RWPE1 (cell line): ENCODE measurements at regions not wholly inside any gene's neighbourhood (a gene's known extent, or its start where the extent isn't known, plus 50 kb on each side); places are given as distances from the start of the nearest gene placed in this dataset.
"Not testable (repeated sequence)": the region's sequence is repeated elsewhere in the genome, so short reads cannot be mapped to it uniquely, and the experiment has no call there.

Source experiments
- CTCF ChIA-PET: fragments of 350-600 bp; sonication (Branson Sonifier 250); formaldehyde crosslinking; extraction: SDS; loops from one replicate; lab custom pipeline; 2021; lab: Yijun Ruan, JAX
- POLR2A ChIA-PET: fragments of 400-600 bp; formaldehyde crosslinking; extraction: SDS; loops from one replicate; lab custom pipeline; 2020; ENCODE audit warnings: antibody characterized with exemption; ENCODE audit not compliant: low non-redundant PET; lab: Yijun Ruan, JAX
- DNase-seq: peaks from one replicate; pipeline ENCODE4 v3.0.0; 2012; ENCODE audit warnings: low spot score
- H3K27ac ChIP-seq: fragments of 450-650 bp; 2 replicates; pipeline ENCODE4 v1.5.1; 2017
- TF ChIP-seq, protein P1 (sequence below): fragments of 450-650 bp; conservative IDR thresholded peaks from 2 replicates; pipeline ENCODE4 v1.5.1; 2017; ENCODE audit warnings: low read depth, mild to moderate bottlenecking

DNA sequence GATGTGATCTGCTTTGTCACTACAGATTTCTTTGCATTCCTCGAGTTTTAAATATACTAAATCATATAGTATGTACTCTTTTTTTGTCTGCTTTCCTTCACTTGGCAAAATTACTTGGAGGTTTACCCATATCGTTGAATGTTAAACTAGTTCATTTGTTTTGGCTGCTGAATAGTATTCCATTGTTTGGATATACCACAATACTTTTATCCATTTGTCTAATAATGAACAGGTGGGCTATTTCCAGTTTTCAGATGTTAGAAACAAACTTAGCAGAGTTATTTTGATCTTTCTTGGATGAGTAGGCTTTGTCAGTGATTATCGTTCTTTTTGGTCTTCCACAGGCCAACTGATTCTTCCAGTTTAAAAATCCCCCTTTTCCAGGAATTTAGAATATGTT lies 154.0 kb upstream of the TGFBR2 start:
- TF ChIP-seq, protein P1, sequence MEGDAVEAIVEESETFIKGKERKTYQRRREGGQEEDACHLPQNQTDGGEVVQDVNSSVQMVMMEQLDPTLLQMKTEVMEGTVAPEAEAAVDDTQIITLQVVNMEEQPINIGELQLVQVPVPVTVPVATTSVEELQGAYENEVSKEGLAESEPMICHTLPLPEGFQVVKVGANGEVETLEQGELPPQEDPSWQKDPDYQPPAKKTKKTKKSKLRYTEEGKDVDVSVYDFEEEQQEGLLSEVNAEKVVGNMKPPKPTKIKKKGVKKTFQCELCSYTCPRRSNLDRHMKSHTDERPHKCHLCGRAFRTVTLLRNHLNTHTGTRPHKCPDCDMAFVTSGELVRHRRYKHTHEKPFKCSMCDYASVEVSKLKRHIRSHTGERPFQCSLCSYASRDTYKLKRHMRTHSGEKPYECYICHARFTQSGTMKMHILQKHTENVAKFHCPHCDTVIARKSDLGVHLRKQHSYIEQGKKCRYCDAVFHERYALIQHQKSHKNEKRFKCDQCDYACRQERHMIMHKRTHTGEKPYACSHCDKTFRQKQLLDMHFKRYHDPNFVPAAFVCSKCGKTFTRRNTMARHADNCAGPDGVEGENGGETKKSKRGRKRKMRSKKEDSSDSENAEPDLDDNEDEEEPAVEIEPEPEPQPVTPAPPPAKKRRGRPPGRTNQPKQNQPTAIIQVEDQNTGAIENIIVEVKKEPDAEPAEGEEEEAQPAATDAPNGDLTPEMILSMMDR: no peak
- no peak overlapping the region for H3K27ac ChIP-seq
- no peak for DNase-seq
- ChIA-PET CTCF (no interaction called here), POLR2A (no interaction called here)

DNA sequence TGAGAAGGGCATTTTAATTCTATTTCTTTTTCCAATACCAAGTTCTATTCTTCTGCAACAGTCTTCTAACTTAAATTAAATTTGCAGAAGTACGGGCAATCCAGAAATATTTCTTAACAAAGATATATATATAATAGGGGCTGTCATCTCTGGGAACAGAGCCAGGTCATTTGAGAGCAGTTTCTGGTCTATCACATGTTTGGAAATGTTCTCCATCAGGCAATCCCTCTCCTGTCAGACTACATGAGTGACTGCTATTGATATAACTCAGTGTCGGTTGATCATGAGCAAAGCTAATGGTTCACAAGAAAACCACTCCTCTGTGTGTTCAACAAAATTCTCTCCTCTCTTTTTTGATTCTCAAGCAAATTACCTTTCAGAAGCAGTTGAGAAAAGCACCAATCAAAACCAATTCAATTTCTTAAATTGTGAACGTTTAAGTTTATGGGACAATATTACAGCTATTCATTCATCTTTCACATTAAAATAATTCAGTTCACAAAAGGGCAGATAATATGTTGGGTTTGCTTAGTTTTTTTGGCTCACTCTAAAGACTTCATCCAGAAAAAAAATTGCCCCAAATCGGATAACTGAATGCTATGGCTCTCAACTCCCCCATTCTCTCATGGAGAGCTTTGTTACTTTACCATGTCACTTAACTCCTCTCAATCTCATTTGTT lies 152.9 kb upstream of the TGFBR2 start:
- no peak overlapping the region for H3K27ac ChIP-seq
- DNase-seq: no peak
- ChIA-PET POLR2A (no interaction called here), CTCF (no interaction called here)
- TF ChIP-seq, protein P1: no peak

DNA sequence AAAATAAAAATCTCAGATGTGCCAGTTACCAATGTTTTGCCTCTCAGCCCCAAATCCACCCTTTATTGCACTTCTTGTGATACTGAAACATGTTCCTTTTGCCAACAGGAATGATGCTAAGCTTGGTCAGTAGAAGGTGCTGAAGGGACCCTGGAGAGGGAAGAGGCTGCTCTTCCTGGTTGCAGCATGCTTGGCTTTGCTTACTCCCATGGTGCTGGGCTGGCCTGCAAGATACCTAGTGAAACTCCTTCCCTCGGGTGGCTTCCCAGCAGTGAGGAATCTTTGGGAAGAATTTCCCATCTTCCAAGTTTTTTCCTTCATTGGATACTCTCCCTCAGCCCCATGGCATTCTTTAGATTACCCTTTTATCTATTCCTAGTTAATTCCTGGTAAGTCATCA lies 151.8 kb upstream of the TGFBR2 start:
- TF ChIP-seq, protein P1: no peak
- POLR2A ChIA-PET: no interaction called here
- no peak for DNase-seq
- CTCF ChIA-PET: no interaction called here
- H3K27ac ChIP-seq: no peak overlapping the region

DNA sequence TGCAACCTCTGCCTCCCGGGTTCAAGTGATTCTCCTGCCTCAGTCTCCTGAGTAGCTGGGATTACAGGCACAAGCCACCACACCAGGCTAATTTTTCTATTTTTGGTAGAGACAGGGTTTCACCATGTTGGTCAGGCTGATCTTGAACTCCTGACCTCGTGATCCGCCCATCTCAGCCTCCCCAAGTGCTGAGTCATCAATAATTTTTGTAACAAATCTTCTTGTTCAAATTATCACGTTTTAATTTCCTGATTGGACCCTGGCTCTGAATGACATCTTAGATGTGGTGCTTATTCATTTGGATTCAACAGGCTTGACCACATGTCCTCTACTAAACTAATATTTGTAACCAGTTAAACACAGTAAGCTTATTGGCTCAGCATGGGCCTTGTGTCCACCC lies 151.3 kb upstream of the TGFBR2 start:
- POLR2A ChIA-PET, H3K27ac ChIP-seq, DNase-seq, CTCF ChIA-PET: not testable (repeated sequence)

DNA sequence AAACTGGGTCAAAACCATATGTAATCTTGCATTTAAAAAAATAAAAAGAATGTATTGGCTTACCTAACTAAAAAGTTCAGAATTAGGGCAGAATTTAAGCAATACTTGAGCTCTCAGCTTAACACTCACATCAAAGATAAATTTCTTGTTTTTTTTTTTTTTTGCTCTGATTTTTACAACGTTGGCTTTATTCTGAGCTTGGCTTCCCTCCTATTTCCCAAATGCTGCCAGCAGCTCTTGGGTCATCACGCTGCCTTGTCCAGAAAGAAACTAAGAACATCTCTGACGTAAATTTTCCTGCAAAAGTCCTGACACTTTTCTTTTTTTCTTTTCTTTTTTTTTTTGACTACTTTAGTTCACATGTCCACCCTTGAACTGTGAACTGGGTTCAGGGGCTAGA lies 150.6 kb upstream of the TGFBR2 start:
- ChIA-PET CTCF (no interaction called here), POLR2A (no interaction called here)
- TF ChIP-seq, protein P1: no peak
- H3K27ac ChIP-seq: no peak overlapping the region
- no peak for DNase-seq

DNA sequence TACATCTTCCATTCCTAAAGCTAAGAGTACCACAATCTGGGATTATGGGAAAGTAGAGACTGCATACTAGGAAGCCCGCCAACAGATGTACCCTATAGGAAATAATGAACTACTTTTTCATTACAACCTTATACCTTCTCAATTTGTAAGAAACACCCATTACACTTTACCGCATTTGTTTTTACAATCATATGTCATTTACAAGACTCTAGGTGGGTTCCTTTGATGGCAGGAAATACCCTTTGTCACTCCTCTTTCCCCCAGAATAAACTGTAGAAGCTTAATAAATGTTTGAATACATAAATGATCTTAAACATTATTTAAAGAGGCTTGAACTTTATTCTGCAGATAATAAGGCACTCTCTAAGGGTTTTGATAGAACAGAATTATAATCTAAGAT lies 150.1 kb upstream of the TGFBR2 start:
- TF ChIP-seq, protein P1: no peak
- POLR2A ChIA-PET: no interaction called here
- CTCF ChIA-PET: no interaction called here

DNA sequence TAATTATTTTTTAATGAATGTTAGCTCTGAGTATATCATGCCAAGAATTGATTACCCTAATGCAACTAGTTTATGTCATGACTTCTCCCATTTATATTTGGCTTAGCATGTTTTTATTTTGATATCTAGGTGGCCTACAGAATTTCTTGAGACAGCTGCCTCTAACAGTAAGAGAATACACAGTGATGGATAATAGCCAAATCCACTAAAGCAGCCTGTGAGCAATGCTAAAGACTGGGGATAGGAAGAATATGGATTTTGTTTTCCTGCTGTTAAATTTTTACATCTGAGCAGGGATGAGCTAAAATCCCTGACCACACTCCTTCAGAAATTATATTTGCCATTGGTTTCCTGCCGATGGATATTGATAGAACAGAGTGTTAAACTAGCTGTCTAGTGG lies 149.3 kb upstream of the TGFBR2 start:
- CTCF ChIA-PET: no interaction called here
- TF ChIP-seq, protein P1: no peak
- no peak overlapping the region for H3K27ac ChIP-seq
- POLR2A ChIA-PET: no interaction called here
- no peak for DNase-seq

More for the DNA sequence above, 150.1 kb upstream of the TGFBR2 start:
- DNase-seq: no peak
- no peak overlapping the region for H3K27ac ChIP-seq
